HEK293 (cell line): ENCODE measurements at regions not wholly inside any gene's neighbourhood (a gene's known extent, or its start where the extent isn't known, plus 50 kb on each side); places are given as distances from the start of the nearest gene placed in this dataset.

Source experiments
- CTCF ChIP-seq: fragments of 450-650 bp; formaldehyde crosslinking; IDR thresholded peaks from 2 replicates; pipeline ENCODE4 v1.5.1; 2016; ENCODE audit warnings: missing biosample characterization, missing genetic modification characterization
- PRDM10 ChIP-seq: fragments of 450-650 bp; formaldehyde crosslinking; IDR thresholded peaks from 2 replicates; pipeline ENCODE4 v1.5.1; 2016; ENCODE audit warnings: missing biosample characterization, missing genetic modification characterization
- RBAK ChIP-seq: fragments of 450-650 bp; formaldehyde crosslinking; IDR thresholded peaks from 2 replicates; pipeline ENCODE4 v1.5.1; 2016; ENCODE audit warnings: missing biosample characterization, missing genetic modification characterization
- REST ChIP-seq: fragments of 450-650 bp; formaldehyde crosslinking; IDR thresholded peaks from 2 replicates; pipeline ENCODE4 v1.5.1; 2016; ENCODE audit warnings: missing biosample characterization, missing genetic modification characterization
- ZBTB8A ChIP-seq: fragments of 450-650 bp; formaldehyde crosslinking; IDR thresholded peaks from 2 replicates; pipeline ENCODE4 v1.5.1; 2016; ENCODE audit warnings: missing biosample characterization, missing genetic modification characterization
- ZFP69B ChIP-seq: fragments of 450-650 bp; formaldehyde crosslinking; IDR thresholded peaks from 2 replicates; pipeline ENCODE4 v1.5.1; 2016; ENCODE audit warnings: missing biosample characterization, missing genetic modification characterization

- TF ChIP-seq CTCF (tag by site-specific recombination) (no peak), REST (tag by site-specific recombination) (no peak), ZFP69B (tag by site-specific recombination) (no peak), RBAK (tag by site-specific recombination) (no peak), PRDM10 (tag by site-specific recombination) (no peak), ZBTB8A (no peak)
Measured at GRCh38 chr10:90530521-90530920, 327.3 kb downstream of the HTR7 start.
